HG03066 (cell line): ENCODE measurements at regions not wholly inside any gene's neighbourhood (a gene's known extent, or its start where the extent isn't known, plus 50 kb on each side); places are given as distances from the start of the nearest gene placed in this dataset.

Experiments
- ATAC-seq: cut with Tn5 transposase; IDR thresholded peaks from one replicate; pipeline ENCODE4 v1.9.1; 2021; ENCODE audit warnings: low read depth; ENCODE audit not compliant: unreplicated experiment

DNA sequence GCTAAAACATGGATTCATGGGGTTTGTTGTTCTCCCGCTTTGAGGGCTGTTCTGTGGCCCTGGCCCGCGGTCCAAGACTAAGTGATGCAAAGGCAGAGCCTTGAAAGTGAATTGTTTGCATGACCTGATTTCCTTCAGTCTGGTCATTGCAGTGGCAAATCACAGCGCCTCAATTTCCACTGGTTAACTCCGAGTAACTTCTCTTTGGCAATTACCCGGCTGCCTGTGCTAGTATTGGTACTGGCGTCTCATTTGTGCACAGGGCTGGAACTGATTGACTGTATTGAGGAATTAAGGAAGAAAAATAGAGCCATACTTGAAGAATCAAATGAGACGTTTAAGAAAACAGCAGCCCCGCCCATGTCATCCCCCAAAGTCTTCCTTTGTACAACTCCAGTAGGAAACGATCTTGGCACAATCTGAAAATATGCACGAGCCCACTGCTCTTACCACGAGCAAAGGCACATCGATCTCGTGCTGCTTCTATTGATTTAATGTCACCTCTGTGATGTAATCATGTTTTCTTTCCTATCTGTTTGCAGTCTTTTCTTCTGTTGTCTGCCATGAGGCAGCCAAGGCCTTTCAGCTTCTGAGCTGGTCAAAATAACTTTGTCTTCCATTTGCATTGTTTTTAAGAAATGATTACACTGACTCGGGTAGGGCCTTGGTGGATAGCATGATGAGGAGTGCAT, 60.6 kb upstream of the SHH start:
- no peak for ATAC-seq

DNA sequence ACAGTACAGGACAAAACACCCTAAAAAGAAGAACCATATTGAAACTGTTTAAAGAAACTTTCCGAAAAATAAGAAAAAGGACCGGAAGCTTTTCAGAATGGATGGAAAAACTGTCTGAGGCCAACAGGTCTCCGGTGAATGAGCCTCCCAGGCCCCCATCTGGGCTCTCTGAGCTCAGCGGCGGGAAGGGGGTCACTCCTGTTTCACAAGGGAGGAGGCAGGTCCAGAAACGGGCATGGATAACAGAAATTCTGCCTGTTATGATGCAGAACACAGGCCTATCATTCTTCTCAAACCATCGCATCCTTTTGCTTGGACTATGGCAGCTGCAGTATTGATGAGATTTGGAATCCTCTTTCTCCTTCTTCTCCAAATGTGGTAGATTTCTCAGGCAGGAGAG, 58.9 kb upstream of the SHH start:
- no peak for ATAC-seq

DNA sequence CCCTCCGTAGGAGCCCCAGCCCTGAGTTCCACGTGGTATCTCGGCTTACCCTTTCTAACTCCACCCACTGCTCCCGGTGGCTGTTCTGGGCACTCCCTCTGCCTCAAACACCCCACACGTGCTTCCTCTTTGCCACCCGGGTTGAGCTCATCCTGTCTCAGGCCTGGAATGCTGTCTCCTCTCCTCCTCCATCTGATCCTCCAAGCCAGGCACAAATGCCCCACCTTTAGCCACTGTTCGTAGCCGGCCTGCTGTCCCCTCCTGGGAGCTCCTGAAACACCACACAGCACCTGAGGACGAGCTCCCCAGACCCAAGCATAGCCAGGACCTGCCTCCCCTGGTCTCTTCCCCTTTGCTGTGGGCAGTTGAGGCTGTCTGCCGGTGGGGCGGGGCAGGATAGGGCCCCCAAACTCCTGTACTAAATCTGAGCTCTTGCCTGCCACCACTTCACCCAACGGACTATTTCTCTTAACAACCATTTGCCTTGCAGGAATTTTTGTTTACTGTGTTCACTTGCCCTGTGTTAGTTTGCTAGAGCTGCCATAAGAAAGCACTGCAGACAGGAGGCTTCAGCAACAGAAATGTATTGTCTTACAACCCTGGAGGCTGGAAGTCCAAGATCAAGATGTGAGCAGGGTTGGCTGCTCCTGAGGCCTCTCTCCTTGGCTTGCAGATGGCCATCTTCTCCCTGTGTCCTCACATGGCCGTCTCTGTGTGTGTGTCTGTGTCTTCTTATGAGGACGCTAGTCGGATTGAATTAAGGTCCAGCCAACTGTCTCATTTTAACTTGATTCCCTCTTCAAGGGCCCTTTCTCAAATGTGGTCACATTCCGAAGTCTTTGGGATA, 58.3 kb upstream of the SHH start:
- ATAC-seq = no peak

DNA sequence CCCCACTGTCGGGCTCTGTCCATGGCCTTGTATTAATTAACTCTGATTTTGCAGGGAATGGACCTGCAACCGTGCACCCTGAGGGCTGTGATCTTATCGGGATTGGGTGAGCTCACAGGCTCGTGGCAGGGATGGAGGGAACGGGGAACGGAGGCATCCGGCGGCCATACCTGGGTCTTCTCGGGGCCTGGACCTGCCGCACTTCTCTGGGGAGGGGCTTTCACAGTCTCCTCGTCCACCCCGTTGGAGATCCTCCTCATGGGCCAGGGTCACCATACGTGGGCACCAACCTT, 57.5 kb upstream of the SHH start:
- no peak for ATAC-seq

DNA sequence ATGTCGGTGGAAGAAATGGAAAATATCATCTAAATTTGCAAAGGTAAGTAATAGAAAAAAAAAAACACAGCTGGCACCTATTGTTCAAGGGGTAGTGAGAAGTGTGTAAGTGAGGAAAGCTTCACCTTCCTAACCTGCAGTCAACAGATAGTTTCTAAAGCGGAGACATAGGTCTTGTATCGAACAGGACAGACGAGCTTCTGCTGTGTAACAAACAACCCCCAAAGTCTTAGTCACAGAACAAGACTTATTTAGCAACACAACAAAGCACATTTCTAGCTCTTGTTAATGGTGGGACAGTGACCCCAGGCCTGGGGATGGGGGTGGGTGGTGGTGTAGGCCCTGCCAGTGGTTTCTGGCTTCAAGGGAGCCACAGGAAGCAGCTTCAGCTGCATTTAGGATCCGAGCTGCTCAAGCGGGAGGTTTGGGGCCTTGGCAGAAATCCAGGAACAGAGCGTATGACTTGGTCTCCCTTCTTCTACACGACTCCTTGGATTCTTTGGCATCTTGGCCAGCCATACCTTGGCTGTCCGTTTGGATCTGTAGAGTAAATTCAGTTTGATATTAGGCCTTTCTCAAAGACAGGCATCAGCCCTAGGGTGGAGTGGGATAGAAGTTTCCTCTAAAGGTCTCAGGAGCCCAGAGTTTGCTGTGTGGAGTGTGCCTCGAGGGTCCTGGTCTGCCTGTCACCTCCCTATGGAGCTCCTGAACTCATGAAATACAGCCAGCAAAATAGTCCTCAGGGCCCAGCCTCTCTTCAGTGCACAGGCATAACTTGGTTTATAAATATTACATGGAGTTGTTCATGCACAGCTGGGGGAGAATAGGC, 56.9 kb upstream of the SHH start:
- ATAC-seq = no peak

DNA sequence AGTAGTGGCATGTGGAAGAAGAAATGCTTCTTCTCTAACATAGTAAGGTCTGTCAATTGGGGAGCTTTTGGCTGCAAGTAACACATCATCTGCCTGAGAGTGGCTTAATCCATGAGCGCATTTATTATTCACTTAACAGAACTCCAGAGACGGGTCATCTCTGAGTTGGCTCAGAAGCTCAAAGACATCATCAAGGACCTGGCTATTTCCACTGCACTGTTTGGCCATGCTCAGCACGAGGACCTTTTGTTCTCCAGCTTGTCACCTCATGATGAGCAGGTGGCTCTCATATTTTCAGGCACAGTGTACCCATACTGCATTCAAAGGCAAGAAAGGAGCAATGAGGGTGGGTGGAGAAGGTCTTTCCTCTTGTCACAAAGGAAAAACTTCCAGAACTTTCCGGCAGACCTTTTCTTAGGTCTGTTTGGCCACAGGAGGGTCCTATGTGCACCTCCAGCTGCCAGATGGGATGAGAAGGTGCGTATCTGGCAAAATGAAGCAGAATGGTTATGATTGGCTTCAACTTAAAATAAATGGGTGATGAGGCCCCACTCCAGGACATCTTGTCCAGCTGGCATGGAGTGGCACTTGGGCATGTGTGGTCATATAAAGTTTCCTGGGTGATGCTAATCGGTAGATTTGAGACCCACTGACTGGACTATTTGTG, 55.6 kb upstream of the SHH start:
- ATAC-seq = no peak

DNA sequence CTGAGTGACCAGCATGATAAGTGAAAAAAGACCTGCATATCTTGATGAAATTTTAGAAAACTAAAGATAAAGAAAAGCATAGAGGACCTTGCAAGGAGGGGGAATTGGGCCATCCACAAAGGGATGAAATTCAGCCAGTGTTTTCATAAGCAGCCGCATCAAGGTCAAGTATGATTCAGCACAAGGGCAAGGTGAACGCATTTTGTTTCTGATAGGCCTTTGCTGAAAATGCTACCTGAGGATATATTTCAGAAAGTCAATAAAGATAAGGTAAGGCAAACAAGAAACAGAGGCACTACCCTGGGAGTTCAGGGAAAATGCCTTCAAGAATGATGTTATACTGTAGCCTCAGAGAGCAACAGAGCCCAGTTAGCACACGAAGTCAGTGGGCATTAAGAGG, 55.0 kb upstream of the SHH start:
- ATAC-seq = no peak

DNA sequence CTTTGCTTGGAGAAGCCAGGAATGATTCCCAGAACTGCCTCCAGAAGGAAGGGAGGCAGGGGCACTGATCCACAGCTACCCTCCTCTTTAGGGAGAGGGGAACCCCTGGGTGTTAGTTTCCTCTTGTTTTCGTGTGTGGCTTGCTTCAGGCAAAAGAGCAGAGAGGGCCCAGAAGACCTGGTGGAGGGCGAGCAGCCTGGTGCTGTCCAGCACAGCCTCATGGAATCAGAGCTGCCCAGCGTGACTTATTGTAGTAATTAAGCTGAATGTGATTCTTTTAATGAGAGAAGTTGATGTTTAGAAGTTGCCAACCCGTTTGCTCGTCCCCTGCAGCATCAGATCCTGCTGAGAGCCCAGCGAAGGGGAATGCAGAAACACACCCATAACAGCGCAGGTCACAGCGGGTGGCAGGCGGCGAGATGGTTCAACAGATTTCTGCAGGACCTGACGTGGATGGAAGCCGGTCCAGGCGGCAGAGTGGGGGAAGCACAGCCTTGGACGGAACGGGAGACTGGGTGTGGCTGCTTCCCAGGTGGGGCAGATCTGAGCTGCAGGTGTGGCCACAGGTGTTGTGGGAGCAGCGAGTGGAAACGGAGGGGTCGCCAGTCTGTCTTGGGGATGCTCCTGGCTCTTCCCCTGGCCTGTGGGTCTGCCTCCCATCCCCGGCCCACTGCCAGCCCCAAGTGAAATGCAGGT, 53.7 kb upstream of the SHH start:
- ATAC-seq = no peak

DNA sequence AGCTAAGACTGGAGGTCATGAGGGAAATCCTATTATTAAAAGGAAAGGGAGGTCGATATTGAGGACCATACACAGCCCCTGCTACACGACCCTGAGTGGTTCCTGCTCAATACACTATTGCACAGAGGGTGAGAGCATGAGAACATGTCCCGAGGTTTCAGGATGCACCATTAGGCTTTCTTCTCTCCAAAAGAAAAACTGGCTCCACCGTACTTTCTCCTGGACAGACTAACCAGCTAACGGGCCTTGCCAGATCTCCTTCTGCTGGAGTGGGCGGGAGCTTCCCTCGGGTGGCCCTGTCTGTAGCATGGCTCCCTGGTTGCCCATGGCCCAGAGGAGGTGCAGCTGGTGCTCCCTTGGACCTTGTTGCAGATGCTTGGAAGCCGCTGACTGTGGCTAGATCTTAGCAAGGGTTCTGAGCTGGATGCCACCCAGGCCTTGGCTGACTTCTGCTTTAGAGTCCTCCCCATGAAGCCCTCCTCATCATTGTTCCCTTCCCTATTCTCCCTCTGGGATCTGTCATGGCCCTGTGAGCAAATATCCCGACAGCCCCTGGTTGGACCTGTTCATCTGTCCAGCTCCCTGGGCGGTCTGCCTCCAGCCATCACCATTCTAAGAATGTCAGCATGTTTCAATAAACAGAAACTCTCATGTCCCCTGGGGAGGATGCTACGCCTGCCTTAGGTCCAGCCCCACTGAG, 52.9 kb upstream of the SHH start:
- ATAC-seq = no peak

DNA sequence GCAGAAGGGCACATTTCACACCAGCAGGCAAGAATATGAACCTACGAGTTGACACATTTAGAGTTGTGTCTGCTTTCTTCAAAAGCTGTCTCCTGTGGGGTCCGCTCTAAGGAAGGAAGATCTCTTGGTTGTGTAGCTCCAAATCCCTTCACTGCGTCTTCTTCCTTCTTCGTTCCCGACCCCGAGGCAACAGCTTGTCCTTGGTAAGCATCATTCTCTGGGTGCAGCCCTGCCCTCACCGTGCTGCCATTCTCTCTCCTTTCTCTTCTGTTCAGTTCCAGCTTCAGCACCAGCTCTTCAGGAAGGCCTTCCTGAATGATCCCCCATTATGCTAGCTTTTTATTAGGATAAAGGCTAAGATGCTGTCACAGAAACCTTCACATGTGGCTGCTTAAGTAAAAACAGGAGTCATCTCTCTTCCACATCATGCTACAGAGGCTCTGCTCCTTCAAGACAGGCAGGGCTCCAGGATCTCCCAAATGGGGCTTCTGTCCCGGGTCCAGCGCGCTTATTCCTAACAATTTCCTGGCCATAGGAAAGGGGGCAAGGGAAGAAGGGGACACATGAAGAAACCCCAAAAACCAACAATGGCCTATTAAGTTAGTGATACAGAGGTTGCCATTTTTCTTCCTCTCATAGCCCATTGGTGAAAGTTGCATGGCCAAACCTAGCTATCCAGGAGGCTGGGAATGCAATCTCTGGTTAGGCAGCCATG, 52.2 kb upstream of the SHH start:
- ATAC-seq = no peak

DNA sequence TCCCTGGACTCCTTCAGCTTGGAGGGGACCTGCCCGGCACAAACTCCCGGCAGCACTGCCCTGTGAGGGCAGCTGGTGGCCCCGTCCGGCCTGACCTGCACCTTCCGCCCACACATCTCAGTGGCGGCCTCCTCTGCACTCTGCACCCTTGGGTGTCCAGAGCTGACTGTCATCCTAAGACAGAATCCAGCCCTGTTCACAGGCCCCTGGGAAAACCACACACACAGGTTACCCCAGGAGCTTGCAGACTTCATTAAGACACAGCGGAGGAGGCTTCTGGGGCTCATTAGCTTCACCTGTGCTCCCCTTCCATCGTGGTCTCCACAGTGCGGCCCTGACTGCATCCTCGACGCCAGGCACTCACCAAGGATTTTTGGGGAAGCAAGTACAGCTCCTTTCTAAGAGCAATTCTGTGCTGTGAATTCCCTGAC, 51.5 kb upstream of the SHH start:
- no peak for ATAC-seq

DNA sequence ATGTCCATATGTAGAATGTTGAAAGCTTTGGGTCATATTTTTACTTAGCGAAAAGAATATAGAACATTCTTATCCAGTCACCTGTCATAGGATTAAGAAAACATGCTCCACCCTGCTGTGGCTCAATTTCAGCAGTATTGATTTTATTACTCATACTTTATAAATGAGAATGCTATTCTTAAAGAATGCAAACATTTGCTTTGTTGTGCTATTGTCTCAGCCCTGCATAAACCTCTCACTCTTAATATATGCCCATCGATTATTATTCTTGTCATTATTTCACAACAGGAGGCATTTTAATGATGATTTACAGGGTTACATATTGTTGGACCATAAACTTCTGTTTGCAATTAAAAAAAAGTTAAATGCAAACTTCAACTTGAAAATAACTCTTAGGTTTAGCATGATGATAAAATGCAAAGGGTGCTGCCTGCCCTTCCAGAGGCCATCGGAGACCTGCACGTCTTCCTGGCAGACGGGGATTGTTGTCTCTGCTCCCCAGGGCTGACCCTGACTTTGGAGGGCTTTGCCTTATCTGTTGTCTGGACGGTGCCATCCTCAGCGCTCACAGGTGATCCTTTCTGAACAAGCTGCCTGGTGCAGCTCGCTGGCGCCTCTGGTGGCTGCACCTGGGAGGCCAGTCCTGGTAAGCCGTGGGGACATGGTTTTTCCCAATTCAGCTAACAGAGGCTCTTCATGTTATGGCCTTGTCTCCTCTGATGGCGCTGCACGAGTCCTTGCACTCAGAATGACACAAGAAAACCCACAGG, 50.0 kb upstream of the SHH start:
- no peak for ATAC-seq
